GM23338 (cell line): ENCODE measurements at regions not wholly inside any gene's neighbourhood (a gene's known extent, or its start where the extent isn't known, plus 50 kb on each side); places are given as distances from the start of the nearest gene placed in this dataset.

Experiments
- ATAC-seq: fragments of 200-7000 bp; cut with Tn5 transposase; 3 replicates; pipeline ENCODE4 v1.9.1; 2020
- DNase-seq: peaks from one replicate; pipeline ENCODE4 v3.0.0-alpha.2; 2015; ENCODE audit warnings: low spot score
- H2AFZ ChIP-seq: fragments of 200-600 bp; sonication (generic); 2 replicates; pipeline ENCODE4 v1.8.0; 2016; ENCODE audit warnings: antibody characterized with exemption, mild to moderate bottlenecking, moderate library complexity
- H3F3A ChIP-seq: fragments of 200-600 bp; sonication (generic); replicated peaks from 2 replicates; pipeline ENCODE4 v1.8.0; 2017; ENCODE audit warnings: antibody characterized with exemption, mixed run types, low read depth
- H3K27ac ChIP-seq: fragments of 200-600 bp; sonication (generic); 2 replicates; pipeline ENCODE4 v1.6.1; 2016; ENCODE audit warnings: low read depth
- H3K27me3 ChIP-seq: fragments of 200-600 bp; sonication (generic); 2 replicates; pipeline ENCODE4 v1.8.0; 2016; ENCODE audit warnings: mild to moderate bottlenecking, mixed run types, moderate library complexity; ENCODE audit not compliant: insufficient read depth
- H3K36me3 ChIP-seq: fragments of 200-600 bp; sonication (generic); 2 replicates; pipeline ENCODE4 v1.8.0; 2016; ENCODE audit warnings: mild to moderate bottlenecking; ENCODE audit not compliant: insufficient read depth
- H3K4me1 ChIP-seq: fragments of 200-600 bp; sonication (generic); 2 replicates; pipeline ENCODE4 v1.8.0; 2016; ENCODE audit warnings: mild to moderate bottlenecking, moderate library complexity; ENCODE audit not compliant: insufficient read depth
- H3K4me2 ChIP-seq: fragments of 200-600 bp; sonication (generic); 2 replicates; pipeline ENCODE4 v1.7.1; 2017; ENCODE audit warnings: mixed run types
- H3K4me3 ChIP-seq: fragments of 200-600 bp; sonication (generic); 2 replicates; pipeline ENCODE4 v1.6.1; 2016; ENCODE audit warnings: mixed run types
- H3K79me2 ChIP-seq: fragments of 200-600 bp; sonication (generic); replicated peaks from 2 replicates; pipeline ENCODE4 v1.8.0; 2017; ENCODE audit warnings: mild to moderate bottlenecking; ENCODE audit not compliant: insufficient read depth
- H3K9me2 ChIP-seq: fragments of 200-600 bp; sonication (generic); 2 replicates; pipeline ENCODE4 v1.8.0; 2017; ENCODE audit not compliant: insufficient read depth
- H4K20me1 ChIP-seq: fragments of 200-600 bp; sonication (generic); replicated peaks from 2 replicates; pipeline ENCODE4 v1.8.0; 2017; ENCODE audit warnings: mild to moderate bottlenecking; ENCODE audit not compliant: insufficient read depth
- H3K27ac Mint-ChIP-seq: 2 replicates; pipeline ENCODE4 v1.8.0; 2020; ENCODE audit warnings: inconsistent platforms, mild to moderate bottlenecking, moderate library complexity, mixed read lengths
- H3K27me3 Mint-ChIP-seq: 3 replicates; pipeline ENCODE4 v1.8.0; 2022; ENCODE audit warnings: low read depth, mild to moderate bottlenecking, moderate library complexity, mixed read lengths, inconsistent platforms; ENCODE audit not compliant: insufficient read depth, poor library complexity
- H3K36me3 Mint-ChIP-seq: 3 replicates; pipeline ENCODE4 v1.8.0; 2021; ENCODE audit warnings: low read depth, mild to moderate bottlenecking, inconsistent platforms, moderate library complexity, mixed read lengths
- H3K4me1 Mint-ChIP-seq: 3 replicates; pipeline ENCODE4 v1.8.0; 2020; ENCODE audit warnings: mild to moderate bottlenecking, inconsistent platforms, mixed read lengths
- H3K4me3 Mint-ChIP-seq: 3 replicates; pipeline ENCODE4 v1.8.0; 2021; ENCODE audit warnings: moderate library complexity, mild to moderate bottlenecking, inconsistent platforms, mixed read lengths
- H3K9me3 Mint-ChIP-seq: 3 replicates; pipeline ENCODE4 v1.8.0; 2020; ENCODE audit warnings: moderate library complexity, mild to moderate bottlenecking, inconsistent platforms, mixed read lengths
- CREB1 ChIP-seq: fragments of 250-450 bp; sonication (Bioruptor Pico); IDR thresholded peaks from 2 replicates; pipeline ENCODE4 v1.5.0; 2020; ENCODE audit warnings: low read depth, mild to moderate bottlenecking, moderate library complexity
- CTCF ChIP-seq, 2 experiments: fragments of 200-600 bp in 1 of 2; sonication (generic) in 1 of 2; conservative IDR thresholded peaks; 2 replicates each; pipeline versions ENCODE4 v1.5.1 to v1.6.1; 2016 to 2017; ENCODE audit warnings: antibody characterized with exemption in 2 of 2, low read depth in 2 of 2, mild to moderate bottlenecking in 2 of 2, moderate library complexity in 1 of 2
- ETS1 ChIP-seq: IDR thresholded peaks from 2 replicates; pipeline ENCODE4 v1.6.1; 2016; ENCODE audit warnings: antibody characterized with exemption
- EZH2 ChIP-seq: fragments of 200-600 bp; sonication (generic); IDR thresholded peaks from one replicate; pipeline ENCODE4 v1.8.0; 2017; ENCODE audit warnings: antibody characterized with exemption, mild to moderate bottlenecking, low read depth; ENCODE audit not compliant: unreplicated experiment
- EZH2phosphoT487 ChIP-seq: fragments of 200-600 bp; sonication (generic); IDR thresholded peaks from one replicate; pipeline ENCODE4 v1.8.1; 2018; ENCODE audit warnings: antibody characterized with exemption; ENCODE audit not compliant: unreplicated experiment
- JUNB ChIP-seq: IDR thresholded peaks from one replicate; pipeline ENCODE4 v1.6.1; 2016; ENCODE audit warnings: antibody characterized with exemption; ENCODE audit not compliant: unreplicated experiment
- NANOG ChIP-seq: IDR thresholded peaks from 2 replicates; pipeline ENCODE4 v1.6.1; 2016; ENCODE audit warnings: antibody characterized with exemption, borderline replicate concordance
- POLR2AphosphoS5 ChIP-seq: IDR thresholded peaks from 2 replicates; pipeline ENCODE4 v1.6.1; 2016; ENCODE audit warnings: antibody characterized with exemption, low read depth
- STAT1 ChIP-seq: IDR thresholded peaks from one replicate; pipeline ENCODE4 v1.6.1; 2016; ENCODE audit warnings: antibody characterized with exemption; ENCODE audit not compliant: unreplicated experiment
- ZNF114 ChIP-seq: fragments of 250-450 bp; sonication (Bioruptor Pico); IDR thresholded peaks from 2 replicates; pipeline ENCODE4 v1.5.0; 2020; ENCODE audit warnings: mild to moderate bottlenecking, moderate library complexity
- ZNF331 ChIP-seq: fragments of 250-450 bp; sonication (Bioruptor Pico); IDR thresholded peaks from 2 replicates; pipeline ENCODE4 v1.5.0; 2020; ENCODE audit warnings: low read depth, mild to moderate bottlenecking, moderate library complexity

GRCh38 chr1:106584676-106585075 is 471.8 kb upstream of the PRMT6 start (continued):
- TF ChIP-seq ETS1 (no peak), POLR2AphosphoS5 (no peak), EZH2phosphoT487 (no peak), STAT1 (no peak)

- H4K20me1 ChIP-seq = no peaks in the 10 kb centered on the region
- Mint-ChIP-seq H3K36me3 (no peaks in the 10 kb centered on the region), H3K4me1 (no peaks in the 10 kb centered on the region; the same call in 2 of the 3 replicates), H3K9me3 (peaks cover 3% of the 10 kb centered on the region; the same call in 2 of the 3 replicates), H3K27ac (no peak overlapping the region), H3K27me3 (no peaks in the 10 kb centered on the region), H3K4me3 (no peak overlapping the region)
- H3K4me3 ChIP-seq = no peak overlapping the region
- no peaks in the 10 kb centered on the region for H3F3A ChIP-seq
- no peak for TF ChIP-seq EZH2phosphoT487
- TF ChIP-seq STAT1 = no peak
- no peak for TF ChIP-seq ETS1
- TF ChIP-seq EZH2 = no peak
- TF ChIP-seq CREB1 = no peak
- no peak for TF ChIP-seq CTCF (conservative IDR thresholded peaks at IDR 0.05; ENCODE audit: low read depth in 2 of 2)
- no peak for TF ChIP-seq JUNB
- H3K4me1 ChIP-seq = no peaks in the 10 kb centered on the region
- ATAC-seq (no peak), DNase-seq (no peak)
- H3K9me2 ChIP-seq = no peaks in the 10 kb centered on the region
- no peaks in the 10 kb centered on the region for H3K79me2 ChIP-seq
- H3K27ac ChIP-seq = no peak overlapping the region
- no peak overlapping the region for H3K4me2 ChIP-seq
- H2AFZ ChIP-seq = no peak overlapping the region
- H3K36me3 ChIP-seq = no peaks in the 10 kb centered on the region
- no peaks in the 10 kb centered on the region for H3K27me3 ChIP-seq
Observed at GRCh38 chr1:106600626-106601025, 455.8 kb upstream of the PRMT6 start.

GRCh38 chr1:106603616-106604015 is 452.9 kb upstream of the PRMT6 start:
- Histone ChIP-seq H4K20me1 (no peaks in the 10 kb centered on the region), H3K4me2 (no peak overlapping the region), H3K27ac (no peak overlapping the region), H3K4me3 (no peak overlapping the region), H3K79me2 (no peaks in the 10 kb centered on the region), H3K36me3 (no peaks in the 10 kb centered on the region), H2AFZ (no peak overlapping the region), H3F3A (no peaks in the 10 kb centered on the region), H3K27me3 (no peaks in the 10 kb centered on the region), H3K9me2 (no peaks in the 10 kb centered on the region), H3K4me1 (no peaks in the 10 kb centered on the region)
- TF ChIP-seq CREB1 (no peak), ETS1 (no peak), ZNF331 (CRISPR knock-in tag) (no peak), NANOG (no peak), EZH2phosphoT487 (no peak), POLR2AphosphoS5 (no peak), ZNF114 (CRISPR knock-in tag) (no peak), EZH2 (no peak), STAT1 (no peak)
- DNase-seq (no peak), ATAC-seq (no peak)
- Mint-ChIP-seq H3K4me3 (no peak overlapping the region), H3K36me3 (no peaks in the 10 kb centered on the region), H3K27ac (no peak overlapping the region), H3K27me3 (no peaks in the 10 kb centered on the region), H3K4me1 (no peaks in the 10 kb centered on the region; the same call in 2 of the 3 replicates), H3K9me3 (no peaks in the 10 kb centered on the region)
